ENCODE measurements at regions not wholly inside any gene's neighbourhood (a gene's known extent, or its start where the extent isn't known, plus 50 kb on each side); places are given as distances from the start of the nearest gene placed in this dataset.

GRCh38 chr22:47826016-47826415 is 1063.6 kb downstream of the TBC1D22A start:
- H3K4me1 ChIP-seq (ENCODE audit: insufficient read depth, poor library complexity, severe bottlenecking): no peaks in the 10 kb centered on the region
- H3K27me3 ChIP-seq (ENCODE audit: insufficient read depth, poor library complexity, severe bottlenecking): no peaks in the 10 kb centered on the region
- H3K9me3 ChIP-seq (ENCODE audit: severe bottlenecking): no peaks in the 10 kb centered on the region
- no peak overlapping the region for H3K4me3 ChIP-seq (ENCODE audit: severe bottlenecking)
- H3K36me3 ChIP-seq (ENCODE audit: low read depth): no peaks in the 10 kb centered on the region
- no peak for TF ChIP-seq CTCF (IDR thresholded peaks at IDR 0.05; ENCODE audit: poor library complexity, severe bottlenecking)
- H3K27ac ChIP-seq (ENCODE audit: poor library complexity, severe bottlenecking): no peak overlapping the region
- DNase-seq (ENCODE audit: low spot score): no peak
- no peak for ATAC-seq (ENCODE audit: low read depth)

GRCh38 chr22:47822422-47822821 is 1060.0 kb downstream of the TBC1D22A start:
- no peak for TF ChIP-seq CTCF (IDR thresholded peaks at IDR 0.05; ENCODE audit: poor library complexity, severe bottlenecking)
- H3K4me3 ChIP-seq (ENCODE audit: severe bottlenecking): no peak overlapping the region
- H3K36me3 ChIP-seq (ENCODE audit: low read depth): no peaks in the 10 kb centered on the region
- no peaks in the 10 kb centered on the region for H3K27me3 ChIP-seq (ENCODE audit: insufficient read depth, poor library complexity, severe bottlenecking)
- H3K9me3 ChIP-seq (ENCODE audit: severe bottlenecking): no peaks in the 10 kb centered on the region
- no peaks in the 10 kb centered on the region for H3K4me1 ChIP-seq (ENCODE audit: insufficient read depth, poor library complexity, severe bottlenecking)
- DNase-seq (ENCODE audit: low spot score) (no peak), ATAC-seq (ENCODE audit: low read depth) (no peak)
- H3K27ac ChIP-seq (ENCODE audit: poor library complexity, severe bottlenecking): no peak overlapping the region

GRCh38 chr22:47818496-47818895 is 1056.0 kb downstream of the TBC1D22A start:
- DNase-seq (ENCODE audit: low spot score) (no peak), ATAC-seq (ENCODE audit: low read depth) (no peak)
- Histone ChIP-seq H3K9me3 (ENCODE audit: severe bottlenecking) (no peaks in the 10 kb centered on the region), H3K36me3 (ENCODE audit: low read depth) (no peaks in the 10 kb centered on the region), H3K27me3 (ENCODE audit: insufficient read depth, poor library complexity, severe bottlenecking) (no peaks in the 10 kb centered on the region), H3K4me3 (ENCODE audit: severe bottlenecking) (no peak overlapping the region), H3K27ac (ENCODE audit: poor library complexity, severe bottlenecking) (no peak overlapping the region), H3K4me1 (ENCODE audit: insufficient read depth, poor library complexity, severe bottlenecking) (no peaks in the 10 kb centered on the region)
- no peak for TF ChIP-seq CTCF (IDR thresholded peaks at IDR 0.05; ENCODE audit: poor library complexity, severe bottlenecking)

GRCh38 chr22:47817380-47817779 is 1054.9 kb downstream of the TBC1D22A start:
- no peak overlapping the region for H3K27ac ChIP-seq (ENCODE audit: poor library complexity, severe bottlenecking)
- DNase-seq (ENCODE audit: low spot score) (no peak), ATAC-seq (ENCODE audit: low read depth) (no peak)
- no peaks in the 10 kb centered on the region for H3K36me3 ChIP-seq (ENCODE audit: low read depth)
- no peak overlapping the region for H3K4me3 ChIP-seq (ENCODE audit: severe bottlenecking)
- H3K4me1 ChIP-seq (ENCODE audit: insufficient read depth, poor library complexity, severe bottlenecking): no peaks in the 10 kb centered on the region
- no peaks in the 10 kb centered on the region for H3K27me3 ChIP-seq (ENCODE audit: insufficient read depth, poor library complexity, severe bottlenecking)
- TF ChIP-seq CTCF (IDR thresholded peaks at IDR 0.05; ENCODE audit: poor library complexity, severe bottlenecking): no peak
- H3K9me3 ChIP-seq (ENCODE audit: severe bottlenecking): no peaks in the 10 kb centered on the region

GRCh38 chr22:47816863-47817210 is 1054.4 kb downstream of the TBC1D22A start:
- no peak overlapping the region for H3K4me3 ChIP-seq (ENCODE audit: severe bottlenecking)
- no peak overlapping the region for H3K27ac ChIP-seq (ENCODE audit: poor library complexity, severe bottlenecking)
- H3K4me1 ChIP-seq (ENCODE audit: insufficient read depth, poor library complexity, severe bottlenecking): no peaks in the 10 kb centered on the region
- TF ChIP-seq CTCF (IDR thresholded peaks at IDR 0.05; ENCODE audit: poor library complexity, severe bottlenecking): no peak
- H3K9me3 ChIP-seq (ENCODE audit: severe bottlenecking): no peaks in the 10 kb centered on the region
- ATAC-seq (ENCODE audit: low read depth) (no peak), DNase-seq (ENCODE audit: low spot score) (no peak)
- no peaks in the 10 kb centered on the region for H3K36me3 ChIP-seq (ENCODE audit: low read depth)
- H3K27me3 ChIP-seq (ENCODE audit: insufficient read depth, poor library complexity, severe bottlenecking): no peaks in the 10 kb centered on the region
